B cell (primary cell): ENCODE measurements at regions not wholly inside any gene's neighbourhood (a gene's known extent, or its start where the extent isn't known, plus 50 kb on each side); places are given as distances from the start of the nearest gene placed in this dataset.

ENCODE experiments used
- ATAC-seq: fragments of 200-7000 bp; cut with Tn5 transposase; one replicate; pipeline ENCODE4 v1.10.0; 2021; ENCODE audit warnings: low read depth, mild to moderate bottlenecking, moderate number of reproducible peaks, moderate library complexity
- CTCF ChIA-PET: fragments of 350-600 bp; sonication (Branson Sonifier 250); formaldehyde crosslinking; loops from one replicate; lab custom pipeline; 2021; ENCODE audit warnings: antibody characterized with exemption, inconsistent platforms; lab: Charles Lee
- POLR2A ChIA-PET: fragments of 350-600 bp; sonication (Branson Sonifier 250); formaldehyde crosslinking; loops from one replicate; lab custom pipeline; 2021; ENCODE audit warnings: antibody characterized with exemption; lab: Charles Lee
- DNase-seq: peaks from one replicate; pipeline ENCODE4 v3.0.0; 2013
- H2AFZ ChIP-seq: 2 replicates; pipeline ENCODE4 v1.6.1; 2012; ENCODE audit warnings: mild to moderate bottlenecking, low read depth, low read length; ENCODE audit not compliant: insufficient read depth, poor library complexity, severe bottlenecking
- H3K27ac ChIP-seq, 2 donors: 1 replicate in 1 of 2; 2 replicates in 1 of 2; pipeline ENCODE4 v1.5.1; 2012 to 2013; ENCODE audit warnings: low read length in 2 of 2, mild to moderate bottlenecking in 2 of 2, moderate library complexity in 1 of 2
- H3K27me3 ChIP-seq, 4 experiments: fragments of 200-600 bp in 1 of 4; sonication (generic) in 1 of 4; replicated peaks in 1 of 4; 1 replicate in 2 of 4; 2 replicates in 2 of 4; pipeline versions ENCODE4 v1.6.1 to v1.7.0; 2013 to 2016; ENCODE audit warnings: low read length in 3 of 4, mild to moderate bottlenecking in 2 of 4, mixed read lengths in 1 of 4, moderate library complexity in 1 of 4; ENCODE audit not compliant: insufficient read depth in 4 of 4, control insufficient read depth in 3 of 4; ENCODE audit errors: control extremely low read depth in 1 of 4
- H3K36me3 ChIP-seq, 2 experiments: replicated peaks in 1 of 2; 1 replicate in 1 of 2; 2 replicates in 1 of 2; pipeline versions ENCODE4 v1.6.1 to v1.7.1; 2013; ENCODE audit warnings: low read length in 1 of 2; ENCODE audit not compliant: insufficient read depth in 2 of 2, control insufficient read depth in 1 of 2; ENCODE audit errors: control extremely low read depth in 1 of 2, extremely low read depth in 1 of 2
- H3K4me1 ChIP-seq, 2 donors: fragments of 200-600 bp in 1 of 2; sonication (generic) in 1 of 2; 1 replicate in 1 of 2; 2 replicates in 1 of 2; pipeline versions ENCODE4 v1.5.1 to v1.6.1; 2013 to 2017; ENCODE audit warnings: low read length in 2 of 2; ENCODE audit not compliant: control insufficient read depth in 2 of 2, insufficient read depth in 2 of 2
- H3K4me2 ChIP-seq: replicated peaks from 2 replicates; pipeline ENCODE3; 2012; ENCODE audit warnings: mild to moderate bottlenecking, low read depth, low read length; ENCODE audit not compliant: poor library complexity, severe bottlenecking
- H3K4me3 ChIP-seq, 5 experiments: fragments of 200-600 bp in 1 of 5; sonication (generic) in 1 of 5; 1 replicate in 3 of 5; 2 replicates in 2 of 5; pipeline versions ENCODE4 v1.5.1 to v1.7.0; 2011 to 2016; ENCODE audit warnings: low read length in 4 of 5, mild to moderate bottlenecking in 4 of 5, low read depth in 2 of 5, control low read depth in 1 of 5, moderate library complexity in 1 of 5; ENCODE audit not compliant: insufficient read depth in 1 of 5; ENCODE audit errors: control extremely low read depth in 1 of 5, extremely low read depth in 1 of 5
- H3K79me2 ChIP-seq: fragments of 200-600 bp; sonication (generic); one replicate; pipeline ENCODE4 v1.6.0; 2016; ENCODE audit warnings: low read length; ENCODE audit not compliant: control insufficient read depth, insufficient read depth
- H3K9ac ChIP-seq: fragments of 200-600 bp; sonication (generic); 2 replicates; pipeline ENCODE4 v1.6.1; 2017; ENCODE audit warnings: mild to moderate bottlenecking, low read length, moderate library complexity
- H3K9me3 ChIP-seq, 3 donors: one replicate each; pipeline versions ENCODE4 v1.6.1 to v1.7.1; 2013; ENCODE audit warnings: low read length in 2 of 3; ENCODE audit not compliant: control insufficient read depth in 2 of 3, insufficient read depth in 1 of 3; ENCODE audit errors: control extremely low read depth in 1 of 3
- H4K20me1 ChIP-seq: 2 replicates; pipeline ENCODE4 v1.6.0; 2012; ENCODE audit warnings: mild to moderate bottlenecking, low read length; ENCODE audit not compliant: insufficient read depth, control insufficient read depth, poor library complexity, severe bottlenecking
- H3K27ac Mint-ChIP-seq: one replicate; pipeline ENCODE4 v1.8.0; 2021; ENCODE audit warnings: mixed read lengths
- H3K27me3 Mint-ChIP-seq: one replicate; pipeline ENCODE4 v1.8.0; 2021; ENCODE audit warnings: mixed read lengths
- H3K4me1 Mint-ChIP-seq: one replicate; pipeline ENCODE4 v1.8.0; 2021; ENCODE audit warnings: mixed read lengths
- H3K4me3 Mint-ChIP-seq: one replicate; pipeline ENCODE4 v1.8.0; 2021; ENCODE audit warnings: mixed read lengths
- H3K9me3 Mint-ChIP-seq: one replicate; pipeline ENCODE4 v1.8.0; 2022; ENCODE audit warnings: mixed read lengths; ENCODE audit not compliant: insufficient read depth
- CTCF ChIP-seq: fragments of 200-600 bp; IDR thresholded peaks from one replicate; pipeline ENCODE4 v1.8.0; 2022; ENCODE audit warnings: antibody characterized with exemption, mild to moderate bottlenecking
- EZH2 ChIP-seq: IDR thresholded peaks from 2 replicates; pipeline ENCODE4 v1.6.1; 2012; ENCODE audit warnings: borderline replicate concordance, low read depth, mild to moderate bottlenecking, moderate library complexity, low read length; ENCODE audit not compliant: insufficient read depth, poor library complexity, severe bottlenecking
- WGBS: methylation state at CpG from one replicate; pipeline ENCODE4 v1.1.5; 2013; ENCODE audit warnings: missing lambda C conversion rate; ENCODE audit not compliant: insufficient coverage; 5-methylcytosine and 5-hydroxymethylcytosine counted together
- intact Hi-C: fragments of 100-400 bp; cut with micrococcal nuclease; formaldehyde crosslinking; loops from one replicate; pipeline ENCODE4 v1.10.0; 2022

GRCh38 chr1:195594322-195594721, 1013.9 kb downstream of the KCNT2 start:
- Histone ChIP-seq H3K79me2 (no peaks in the 10 kb centered on the region), H3K27me3 (no peaks in the 10 kb centered on the region), H3K4me3 (no peak overlapping the region), H3K36me3 (no peaks in the 10 kb centered on the region), H4K20me1 (no peaks in the 10 kb centered on the region), H3K9me3 (no peaks in the 10 kb centered on the region), H3K9ac (no peak overlapping the region), H3K4me1 (no peaks in the 10 kb centered on the region), H3K27ac (no peak overlapping the region), H3K4me2 (no peak overlapping the region), H2AFZ (no peak overlapping the region)
- DNase-seq (no peak), ATAC-seq (no peak)
- ChIA-PET CTCF (no interaction called here), POLR2A (no interaction called here)
- Mint-ChIP-seq H3K27me3 (no peaks in the 10 kb centered on the region), H3K4me3 (no peak overlapping the region), H3K9me3 (no peaks in the 10 kb centered on the region), H3K27ac (no peak overlapping the region), H3K4me1 (no peaks in the 10 kb centered on the region)
- WGBS: no CpG with 5 or more reads among the region's 2 CpGs
- TF ChIP-seq CTCF: no peak
- TF ChIP-seq EZH2: no peak
- intact Hi-C loops: no loop called here

GRCh38 chr1:195591917-195592672, 1016.1 kb downstream of the KCNT2 start:
- Histone ChIP-seq H3K36me3 (no peaks in the 10 kb centered on the region), H3K9me3 (no peaks in the 10 kb centered on the region), H3K4me1 (no peaks in the 10 kb centered on the region), H4K20me1 (no peaks in the 10 kb centered on the region), H3K27ac (no peak overlapping the region), H2AFZ (no peak overlapping the region), H3K27me3 (no peaks in the 10 kb centered on the region), H3K9ac (no peak overlapping the region), H3K4me2 (no peak overlapping the region), H3K79me2 (no peaks in the 10 kb centered on the region), H3K4me3 (no peak overlapping the region)
- no peak overlapping the region for H3K27ac Mint-ChIP-seq
- no peaks in the 10 kb centered on the region for H3K27me3 Mint-ChIP-seq
- no peaks in the 10 kb centered on the region for H3K4me1 Mint-ChIP-seq
- ATAC-seq: no peak
- no peak overlapping the region for H3K4me3 Mint-ChIP-seq
- WGBS: no CpG with 5 or more reads among the region's 3 CpGs
- H3K9me3 Mint-ChIP-seq: no peaks in the 10 kb centered on the region
- CTCF ChIA-PET: no interaction called here
- DNase-seq: no peak
- TF ChIP-seq EZH2 (no peak), CTCF (no peak)
- POLR2A ChIA-PET: no interaction called here
- intact Hi-C loops: no loop called here
